Loucy (cell line): ENCODE measurements at regions not wholly inside any gene's neighbourhood (a gene's known extent, or its start where the extent isn't known, plus 50 kb on each side); places are given as distances from the start of the nearest gene placed in this dataset.

ENCODE experiments used
- H2AFZ ChIP-seq: fragments of 200-600 bp; sonication (generic); 2 replicates; pipeline ENCODE4 v1.6.0; 2016; ENCODE audit warnings: antibody characterized with exemption, mild to moderate bottlenecking, low read length, moderate library complexity
- H3F3A ChIP-seq: fragments of 200-600 bp; 2 replicates; pipeline ENCODE4 v1.6.0; 2016; ENCODE audit warnings: antibody characterized with exemption, low read depth, mild to moderate bottlenecking
- H3K27me3 ChIP-seq: fragments of 200-600 bp; sonication (generic); 2 replicates; pipeline ENCODE4 v1.6.1; 2014; ENCODE audit warnings: low read length, mild to moderate bottlenecking; ENCODE audit not compliant: insufficient read depth, poor library complexity, severe bottlenecking
- H3K36me3 ChIP-seq: fragments of 200-600 bp; sonication (generic); 2 replicates; pipeline ENCODE4 v1.6.1; 2016; ENCODE audit warnings: low read length; ENCODE audit not compliant: insufficient read depth
- H3K4me1 ChIP-seq: fragments of 200-600 bp; sonication (generic); 2 replicates; pipeline ENCODE4 v1.5.1; 2014; ENCODE audit warnings: low read length, mild to moderate bottlenecking; ENCODE audit not compliant: insufficient read depth, poor library complexity, severe bottlenecking
- H3K4me2 ChIP-seq: fragments of 200-600 bp; sonication (generic); 2 replicates; pipeline ENCODE4 v1.6.0; 2014; ENCODE audit warnings: antibody characterized with exemption, low read length, low read depth, mild to moderate bottlenecking; ENCODE audit not compliant: poor library complexity, severe bottlenecking
- H3K4me3 ChIP-seq: fragments of 200-600 bp; sonication (generic); 2 replicates; pipeline ENCODE4 v1.5.1; 2014; ENCODE audit warnings: low read length, mild to moderate bottlenecking, mixed read lengths; ENCODE audit not compliant: poor library complexity, severe bottlenecking
- H3K79me2 ChIP-seq: fragments of 200-600 bp; sonication (generic); 2 replicates; pipeline ENCODE4 v1.6.1; 2014; ENCODE audit warnings: low read length; ENCODE audit not compliant: insufficient read depth
- H3K9ac ChIP-seq: fragments of 200-600 bp; sonication (generic); 2 replicates; pipeline ENCODE4 v1.6.0; 2014; ENCODE audit warnings: mild to moderate bottlenecking, low read depth, low read length, moderate library complexity; ENCODE audit not compliant: poor library complexity, severe bottlenecking
- H3K9me2 ChIP-seq: fragments of 200-600 bp; sonication (generic); replicated peaks from 2 replicates; pipeline ENCODE4 v1.6.1; 2016; ENCODE audit warnings: low read depth, low read length, mixed read lengths
- H3K9me3 ChIP-seq: fragments of 200-600 bp; sonication (generic); 2 replicates; pipeline ENCODE4 v1.6.1; 2014; ENCODE audit warnings: mild to moderate bottlenecking, antibody characterized with exemption, low read length, low read depth; ENCODE audit not compliant: insufficient read depth
- H4K20me1 ChIP-seq: fragments of 200-600 bp; sonication (generic); 2 replicates; pipeline ENCODE4 v1.6.0; 2014; ENCODE audit warnings: antibody characterized with exemption, low read length, mild to moderate bottlenecking; ENCODE audit not compliant: insufficient read depth, poor library complexity, severe bottlenecking
- EZH2phosphoT487 ChIP-seq: fragments of 200-600 bp; IDR thresholded peaks from 2 replicates; pipeline ENCODE4 v1.6.1; 2018; ENCODE audit warnings: antibody characterized with exemption, mild to moderate bottlenecking, moderate library complexity, borderline replicate concordance
- TF ChIP-seq, protein P1 (sequence below): fragments of 200-600 bp; sonication (generic); conservative IDR thresholded peaks from 2 replicates; pipeline ENCODE4 v1.5.1; 2014; ENCODE audit warnings: mild to moderate bottlenecking, antibody characterized with exemption, low read length

GRCh38 chr15:79602180-79602579 is 170.0 kb downstream of the MINAR1 start:
- no peaks in the 10 kb centered on the region for H3K27me3 ChIP-seq
- H4K20me1 ChIP-seq, result no peaks in the 10 kb centered on the region
- TF ChIP-seq EZH2phosphoT487, result no peak
- TF ChIP-seq, protein P1, sequence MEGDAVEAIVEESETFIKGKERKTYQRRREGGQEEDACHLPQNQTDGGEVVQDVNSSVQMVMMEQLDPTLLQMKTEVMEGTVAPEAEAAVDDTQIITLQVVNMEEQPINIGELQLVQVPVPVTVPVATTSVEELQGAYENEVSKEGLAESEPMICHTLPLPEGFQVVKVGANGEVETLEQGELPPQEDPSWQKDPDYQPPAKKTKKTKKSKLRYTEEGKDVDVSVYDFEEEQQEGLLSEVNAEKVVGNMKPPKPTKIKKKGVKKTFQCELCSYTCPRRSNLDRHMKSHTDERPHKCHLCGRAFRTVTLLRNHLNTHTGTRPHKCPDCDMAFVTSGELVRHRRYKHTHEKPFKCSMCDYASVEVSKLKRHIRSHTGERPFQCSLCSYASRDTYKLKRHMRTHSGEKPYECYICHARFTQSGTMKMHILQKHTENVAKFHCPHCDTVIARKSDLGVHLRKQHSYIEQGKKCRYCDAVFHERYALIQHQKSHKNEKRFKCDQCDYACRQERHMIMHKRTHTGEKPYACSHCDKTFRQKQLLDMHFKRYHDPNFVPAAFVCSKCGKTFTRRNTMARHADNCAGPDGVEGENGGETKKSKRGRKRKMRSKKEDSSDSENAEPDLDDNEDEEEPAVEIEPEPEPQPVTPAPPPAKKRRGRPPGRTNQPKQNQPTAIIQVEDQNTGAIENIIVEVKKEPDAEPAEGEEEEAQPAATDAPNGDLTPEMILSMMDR, result no peak
- no peak overlapping the region for H3K4me2 ChIP-seq
- no peaks in the 10 kb centered on the region for H3K9me2 ChIP-seq
- no peaks in the 10 kb centered on the region for H3K4me1 ChIP-seq
- no peaks in the 10 kb centered on the region for H3K9me3 ChIP-seq
- H3K79me2 ChIP-seq, result no peaks in the 10 kb centered on the region
- no peaks in the 10 kb centered on the region for H3K36me3 ChIP-seq
- no peak overlapping the region for H3K9ac ChIP-seq
- no peak overlapping the region for H3K4me3 ChIP-seq
- no peaks in the 10 kb centered on the region for H3F3A ChIP-seq
- H2AFZ ChIP-seq, result no peak overlapping the region

- H2AFZ ChIP-seq, result no peak overlapping the region
- H3K36me3 ChIP-seq, result no peaks in the 10 kb centered on the region
- TF ChIP-seq, protein P1, result no peak
- no peak for TF ChIP-seq EZH2phosphoT487
- no peaks in the 10 kb centered on the region for H3K9me3 ChIP-seq
- no peaks in the 10 kb centered on the region for H3F3A ChIP-seq
- H3K27me3 ChIP-seq, result no peaks in the 10 kb centered on the region
- no peak overlapping the region for H3K9ac ChIP-seq
- H3K4me1 ChIP-seq, result no peaks in the 10 kb centered on the region
- no peak overlapping the region for H3K4me3 ChIP-seq
- H3K79me2 ChIP-seq, result no peaks in the 10 kb centered on the region
- no peak overlapping the region for H3K4me2 ChIP-seq
- no peaks in the 10 kb centered on the region for H3K9me2 ChIP-seq
- no peaks in the 10 kb centered on the region for H4K20me1 ChIP-seq
Measured at GRCh38 chr15:79602731-79603130, 170.6 kb downstream of the MINAR1 start.

DNA sequence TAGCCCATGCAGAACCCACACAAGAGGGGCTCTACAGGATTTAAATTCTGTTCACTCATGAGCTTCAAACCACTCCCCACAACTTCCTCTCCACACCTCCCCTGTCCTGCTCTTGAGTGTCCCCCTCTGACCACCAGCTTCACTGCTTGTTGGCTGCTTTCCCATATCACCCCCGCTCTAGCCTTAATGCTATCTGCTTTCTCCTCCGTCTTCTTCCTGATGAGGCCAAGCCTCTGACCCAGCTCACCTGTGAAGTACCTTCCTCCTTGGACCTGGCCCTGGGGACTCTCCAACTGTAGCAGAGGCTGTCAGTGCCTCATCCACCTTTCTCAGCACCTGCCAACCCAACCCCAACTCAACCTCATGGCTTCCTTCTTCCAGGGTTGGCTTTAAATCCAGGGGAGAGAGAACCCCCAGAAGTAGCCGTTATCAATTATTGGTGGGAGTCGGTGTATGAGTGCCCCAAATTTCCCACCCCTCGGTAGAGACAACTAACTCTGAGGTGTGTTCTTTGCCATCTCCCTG is 174.8 kb downstream of the MINAR1 start:
- Histone ChIP-seq H3K9ac (no peak overlapping the region), H3K4me2 (no peak overlapping the region), H3K9me2 (no peaks in the 10 kb centered on the region), H4K20me1 (no peaks in the 10 kb centered on the region), H3K36me3 (no peaks in the 10 kb centered on the region), H3K79me2 (no peaks in the 10 kb centered on the region), H3F3A (no peaks in the 10 kb centered on the region), H3K4me1 (no peaks in the 10 kb centered on the region), H2AFZ (no peak overlapping the region), H3K9me3 (no peaks in the 10 kb centered on the region), H3K27me3 (no peaks in the 10 kb centered on the region), H3K4me3 (no peak overlapping the region)
- TF ChIP-seq EZH2phosphoT487, result no peak

GRCh38 chr15:79608066-79608864 is 176.1 kb downstream of the MINAR1 start:
- TF ChIP-seq, protein P1, result no peak
- TF ChIP-seq EZH2phosphoT487, result no peak
- no peaks in the 10 kb centered on the region for H3K9me3 ChIP-seq
- H3K79me2 ChIP-seq, result no peaks in the 10 kb centered on the region
- H4K20me1 ChIP-seq, result no peaks in the 10 kb centered on the region
- H3K9me2 ChIP-seq, result no peaks in the 10 kb centered on the region
- H2AFZ ChIP-seq, result no peak overlapping the region
- no peaks in the 10 kb centered on the region for H3K4me1 ChIP-seq
- no peaks in the 10 kb centered on the region for H3F3A ChIP-seq
- no peak overlapping the region for H3K4me3 ChIP-seq
- no peak overlapping the region for H3K9ac ChIP-seq
- no peaks in the 10 kb centered on the region for H3K36me3 ChIP-seq
- no peak overlapping the region for H3K4me2 ChIP-seq
- no peaks in the 10 kb centered on the region for H3K27me3 ChIP-seq
